ENCODE measurements at regions not wholly inside any gene's neighbourhood (a gene's known extent, or its start where the extent isn't known, plus 50 kb on each side); places are given as distances from the start of the nearest gene placed in this dataset.
"Not testable (repeated sequence)": the region's sequence is repeated elsewhere in the genome, so short reads cannot be mapped to it uniquely, and the experiment has no call there.

- DNase-seq = no peak
These were observed 144.7 kb upstream of the JARID2 start for GRCh38 chr6:15101130-15101529.

DNA sequence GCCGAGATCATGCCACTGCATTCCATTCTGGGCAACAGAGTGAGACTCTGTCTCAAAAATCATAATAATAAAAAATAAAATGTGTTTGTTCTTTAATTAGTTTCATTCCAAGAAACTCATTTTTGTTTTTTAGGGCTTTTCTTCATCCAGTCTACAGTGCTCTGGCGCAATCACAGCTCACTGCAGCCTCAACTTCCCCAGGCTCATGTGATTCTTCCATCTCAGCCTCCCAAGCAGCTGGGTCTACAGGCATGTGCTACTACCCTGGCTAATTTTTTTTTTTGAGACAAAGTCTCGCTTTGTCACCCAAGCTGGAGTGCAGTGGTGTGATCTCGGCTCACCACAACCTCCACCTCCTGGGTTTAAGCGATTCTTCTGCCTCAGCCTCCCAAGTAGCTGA, 143.6 kb upstream of the JARID2 start:
- DNase-seq = no peak

- DNase-seq = no peak
These were observed 138.8 kb upstream of the JARID2 start for GRCh38 chr6:15106958-15107643.

- no peak for DNase-seq
These were observed 138.1 kb upstream of the JARID2 start for GRCh38 chr6:15107644-15108382.

- no peak for DNase-seq
These were observed 137.5 kb upstream of the JARID2 start for GRCh38 chr6:15108383-15108715.

DNA sequence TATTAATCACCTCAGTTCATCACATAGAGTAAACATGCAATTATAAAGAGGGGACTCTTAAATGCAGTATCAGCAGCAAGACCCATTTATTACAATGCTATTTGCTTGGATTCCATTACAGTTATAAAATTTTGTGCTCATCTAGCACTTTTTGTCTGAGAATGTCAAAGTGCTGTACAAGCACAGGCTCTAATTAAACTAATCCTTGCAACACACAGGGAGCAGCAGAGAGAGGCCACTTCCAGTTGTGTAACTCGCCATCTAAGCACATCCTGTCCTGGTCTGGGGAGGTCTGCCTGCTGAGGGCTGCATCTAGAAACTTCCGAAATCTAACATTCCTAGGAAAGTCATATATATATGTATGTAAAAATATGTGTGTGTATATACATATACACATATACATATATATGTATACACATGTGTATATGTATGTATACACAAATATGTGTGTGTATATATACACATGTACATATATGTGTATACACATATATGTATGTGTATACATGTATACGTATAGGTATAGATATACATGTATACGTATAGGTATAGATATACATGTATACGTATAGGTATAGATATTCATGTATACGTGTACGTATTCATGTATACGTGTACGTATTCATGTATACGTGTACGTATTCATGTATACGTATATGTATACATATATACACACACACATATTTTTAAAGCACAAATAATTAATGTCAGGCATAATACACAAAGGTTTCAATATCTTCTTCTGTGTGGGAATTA, 136.4 kb upstream of the JARID2 start:
- no peak for DNase-seq

DNA sequence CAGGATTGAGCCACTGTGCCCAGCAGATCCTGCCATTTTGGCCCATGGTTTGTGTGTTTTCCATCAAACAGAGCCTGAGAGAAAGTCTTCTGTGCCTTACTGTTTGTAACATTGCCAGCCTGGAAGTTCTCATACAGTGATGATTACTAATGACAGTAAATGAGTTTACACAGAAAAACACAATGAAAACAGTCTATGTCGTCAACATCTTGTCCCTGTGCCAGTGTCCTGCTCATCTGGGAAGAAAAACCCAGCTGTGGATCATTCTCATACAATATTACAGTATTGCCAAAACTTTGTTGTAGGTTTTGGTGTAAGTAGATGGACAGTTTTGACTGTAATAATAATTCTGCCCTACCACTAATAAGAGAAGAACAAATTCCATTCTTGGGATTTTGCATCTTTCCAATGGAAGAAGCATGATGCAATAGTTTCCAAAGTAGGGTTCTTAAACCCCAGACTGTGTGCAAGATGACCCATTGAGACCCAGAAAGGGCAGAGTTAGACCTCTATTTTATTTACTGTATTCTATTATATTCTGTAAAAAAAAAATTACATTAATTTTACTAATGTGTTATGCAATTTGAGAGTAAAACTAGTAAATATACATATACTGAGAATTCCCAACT, 135.0 kb upstream of the JARID2 start:
- DNase-seq = no peak

- not testable (repeated sequence) for DNase-seq
These were observed 134.3 kb upstream of the JARID2 start for GRCh38 chr6:15111576-15111975.

- no peak for DNase-seq
These were observed 132.3 kb upstream of the JARID2 start for GRCh38 chr6:15113587-15113986.

- DNase-seq = no peak
These were observed 131.8 kb upstream of the JARID2 start for GRCh38 chr6:15114061-15114460.

DNA sequence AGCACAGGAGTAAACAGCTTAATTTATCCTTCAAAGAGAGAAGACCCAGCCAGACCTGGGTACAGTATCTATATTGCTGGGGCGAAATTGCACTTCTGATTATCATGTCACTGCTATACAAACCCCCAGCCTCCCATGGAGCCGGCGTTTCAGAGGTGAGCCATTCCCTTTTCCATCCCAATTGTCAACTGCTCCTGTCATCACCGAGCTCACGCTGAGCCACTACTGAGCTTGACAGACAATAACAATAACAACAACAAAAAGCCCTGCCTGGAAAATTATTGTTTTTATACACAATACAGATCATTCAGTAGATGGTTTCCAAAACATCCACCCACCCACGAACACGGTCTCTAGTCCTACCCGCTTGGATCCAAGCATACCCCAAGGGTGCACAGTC, 129.0 kb upstream of the JARID2 start:
- DNase-seq = no peak

GRCh38 chr6:15121443-15121842, 124.4 kb upstream of the JARID2 start:
- DNase-seq = no peak

GRCh38 chr6:15121977-15122550, 123.8 kb upstream of the JARID2 start:
- DNase-seq = no peak

GRCh38 chr6:15129887-15130286, 116.0 kb upstream of the JARID2 start:
- no peak for DNase-seq

GRCh38 chr6:15131234-15131633, 114.6 kb upstream of the JARID2 start:
- no peak for DNase-seq

DNA sequence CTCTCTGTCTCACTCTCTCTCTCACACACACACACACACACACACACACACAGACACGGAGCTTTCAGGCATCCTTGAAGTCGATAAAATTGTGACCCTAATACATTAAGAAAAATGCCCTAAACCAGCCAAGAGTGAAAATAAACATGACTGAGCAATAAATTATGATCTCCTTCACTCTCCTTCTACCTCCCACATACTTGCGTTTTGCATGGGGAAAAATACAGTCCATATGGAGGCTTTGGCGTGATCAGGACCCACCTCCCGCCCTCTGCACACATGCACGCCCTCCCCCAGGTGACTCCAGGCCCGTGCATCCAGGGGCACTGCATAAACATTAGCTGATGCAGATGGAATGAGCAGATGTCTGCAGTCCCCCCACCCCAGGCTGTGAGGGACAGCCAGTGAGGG, 114.2 kb upstream of the JARID2 start:
- DNase-seq = peak; percentile 99

GRCh38 chr6:15132167-15132566, 113.7 kb upstream of the JARID2 start:
- no peak for DNase-seq

- DNase-seq = peak; percentile 24
These were observed 112.8 kb upstream of the JARID2 start for GRCh38 chr6:15132854-15133670.

DNA sequence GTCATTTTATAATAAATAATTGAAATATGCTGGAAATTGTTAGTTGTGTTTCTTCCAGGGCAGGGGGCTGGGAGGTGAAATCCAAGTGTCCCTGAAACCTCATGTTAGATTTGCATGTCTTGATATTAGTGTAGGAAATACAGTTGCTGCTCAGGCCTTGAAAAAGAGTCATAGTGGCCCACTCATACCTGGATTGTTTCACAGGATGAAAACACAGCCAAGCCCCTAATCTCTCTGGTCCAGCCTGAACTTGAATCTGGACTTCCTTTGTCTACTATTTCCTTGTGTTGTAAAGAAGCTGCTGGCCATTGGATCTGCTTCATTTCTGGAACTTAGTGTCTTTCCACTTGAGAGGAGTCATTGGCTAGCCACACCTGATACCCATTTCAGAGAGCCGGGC, 108.8 kb upstream of the JARID2 start:
- DNase-seq = no peak

DNA sequence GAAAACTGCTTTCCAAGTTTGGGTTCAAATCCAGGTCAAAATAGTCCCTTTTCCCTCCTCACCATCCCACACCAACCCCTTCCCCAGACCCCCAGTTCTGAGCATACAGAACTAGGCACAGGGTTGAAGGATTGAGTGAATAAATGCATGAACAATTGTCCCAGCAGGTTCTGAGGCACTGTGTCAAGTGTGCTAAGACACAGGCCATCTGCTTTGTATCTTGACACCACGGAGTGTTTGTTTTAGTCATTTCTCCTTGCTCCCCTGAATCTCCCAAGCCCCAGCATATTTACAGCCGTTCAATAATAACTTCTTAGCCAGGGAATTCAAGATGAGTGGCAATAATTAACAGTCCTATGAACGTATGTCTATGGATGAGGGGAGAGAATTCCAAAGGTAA, 102.8 kb upstream of the JARID2 start:
- DNase-seq = no peak

DNA sequence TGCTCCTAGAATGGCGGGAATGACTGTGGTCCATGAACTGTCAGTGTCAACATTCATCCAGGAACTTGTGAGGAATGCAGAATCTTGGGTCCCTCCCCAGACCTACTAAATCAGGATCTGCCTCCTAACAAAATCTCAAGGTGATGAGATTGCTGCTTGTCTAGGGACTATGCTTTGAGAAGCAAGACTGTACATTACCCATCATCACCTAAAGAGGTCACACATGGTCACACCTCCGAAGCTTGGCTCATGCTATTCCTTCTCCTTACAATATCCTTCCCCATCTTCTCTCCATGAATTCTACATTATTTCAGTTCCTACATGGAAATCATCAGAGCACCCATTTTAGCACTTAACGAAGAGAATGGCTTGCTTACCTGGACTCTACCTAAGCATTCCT, 102.3 kb upstream of the JARID2 start:
- DNase-seq = no peak

GRCh38 chr6:15145821-15146220, 100.0 kb upstream of the JARID2 start:
- DNase-seq = no peak
